GM18520 (cell line): ENCODE measurements at regions not wholly inside any gene's neighbourhood (a gene's known extent, or its start where the extent isn't known, plus 50 kb on each side); places are given as distances from the start of the nearest gene placed in this dataset.

Experiments
- ATAC-seq: cut with Tn5 transposase; IDR thresholded peaks from one replicate; pipeline ENCODE4 v1.9.1; 2021; ENCODE audit not compliant: unreplicated experiment

GRCh38 chr3:106725566-106725965 lies 651.7 kb upstream of the CCDC54 start:
- no peak for ATAC-seq

- ATAC-seq = no peak
These were observed 648.7 kb upstream of the CCDC54 start for GRCh38 chr3:106728315-106729098.

- ATAC-seq = no peak
These were observed 647.8 kb upstream of the CCDC54 start for GRCh38 chr3:106729481-106729880.

- ATAC-seq = no peak
These were observed 646.0 kb upstream of the CCDC54 start for GRCh38 chr3:106731230-106731629.

DNA sequence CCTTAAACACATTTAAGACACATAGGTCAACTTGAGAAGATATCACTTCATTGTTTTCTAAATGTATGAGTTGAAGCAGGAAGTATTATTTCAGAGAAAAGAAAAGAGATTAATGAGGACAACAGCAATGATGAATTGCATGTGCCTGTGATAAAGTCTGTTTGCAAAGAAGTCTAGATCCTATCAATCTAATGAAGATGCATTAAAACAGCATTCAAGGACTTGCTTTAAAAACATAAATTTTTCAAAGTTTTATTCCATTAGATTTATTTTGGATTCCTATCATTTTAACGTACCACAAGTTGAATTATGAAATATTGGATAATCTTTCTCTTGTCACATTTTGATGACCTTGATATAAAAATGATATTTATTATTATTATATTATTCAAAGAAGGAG lies 642.5 kb upstream of the CCDC54 start:
- no peak for ATAC-seq

GRCh38 chr3:106737265-106737664 lies 640.0 kb upstream of the CCDC54 start:
- ATAC-seq = no peak

GRCh38 chr3:106740116-106740515 lies 637.1 kb upstream of the CCDC54 start:
- no peak for ATAC-seq

GRCh38 chr3:106745344-106746168 lies 631.7 kb upstream of the CCDC54 start:
- ATAC-seq = no peak

DNA sequence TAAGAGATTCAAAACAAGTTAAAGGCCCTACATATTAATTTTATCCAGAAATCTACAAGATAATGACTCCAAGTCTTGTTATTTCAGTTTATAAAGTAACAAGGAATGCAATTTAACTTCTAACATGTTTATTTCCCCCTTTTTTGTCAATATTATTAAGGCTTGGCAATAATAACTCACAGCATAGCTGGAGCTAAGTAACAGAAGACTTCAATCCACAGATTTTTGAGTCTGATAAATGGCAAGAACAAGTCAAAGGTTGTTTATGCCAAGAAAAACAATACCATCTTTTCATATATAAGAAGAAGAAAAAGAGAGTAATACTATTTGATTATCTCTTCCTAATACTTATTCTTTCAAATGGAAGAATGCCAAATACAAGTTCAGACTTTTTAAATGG lies 631.0 kb upstream of the CCDC54 start:
- no peak for ATAC-seq

- ATAC-seq = no peak
These were observed 628.6 kb upstream of the CCDC54 start for GRCh38 chr3:106748472-106749262.

GRCh38 chr3:106750092-106750491 lies 627.1 kb upstream of the CCDC54 start:
- no peak for ATAC-seq

DNA sequence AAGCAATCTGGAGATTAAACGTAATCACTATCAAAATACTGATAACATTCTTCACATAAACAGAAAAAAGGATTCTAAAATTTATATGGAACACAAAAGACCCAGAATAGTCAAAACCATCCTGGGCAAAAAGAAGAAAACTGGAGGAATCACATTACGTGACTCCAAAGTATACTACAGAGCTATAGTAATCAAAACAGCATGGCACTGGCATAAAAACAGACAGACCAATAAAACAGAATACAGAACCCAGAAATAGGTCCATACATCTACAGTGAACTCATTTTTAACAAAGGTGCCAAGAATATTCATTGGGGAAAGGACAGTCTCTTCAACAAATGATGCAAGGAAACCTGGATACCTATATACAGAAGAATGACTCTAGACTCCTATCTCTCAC lies 621.9 kb upstream of the CCDC54 start:
- ATAC-seq = no peak

DNA sequence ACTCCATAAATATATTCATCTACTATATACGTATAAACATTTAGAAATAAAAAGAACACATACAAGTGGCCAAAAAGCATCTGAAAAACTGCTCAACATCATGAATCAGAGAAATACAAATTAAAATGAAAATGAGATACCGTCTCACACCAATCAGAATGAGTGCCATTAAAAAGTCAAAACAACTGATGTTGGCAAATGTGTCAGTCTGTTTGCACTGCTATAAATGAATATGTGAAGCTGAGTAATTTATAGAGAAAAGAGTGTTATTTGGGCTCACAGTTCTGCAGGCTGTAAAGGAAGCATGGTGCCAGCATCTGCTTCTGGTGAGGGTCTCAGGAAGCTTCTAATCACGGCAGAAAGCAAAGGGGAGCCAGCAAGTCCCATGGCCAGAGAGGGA lies 620.3 kb upstream of the CCDC54 start:
- ATAC-seq = no peak

GRCh38 chr3:106758459-106758858 lies 618.8 kb upstream of the CCDC54 start:
- ATAC-seq = no peak

GRCh38 chr3:106759731-106760130 lies 617.5 kb upstream of the CCDC54 start:
- ATAC-seq = no peak

GRCh38 chr3:106765342-106765741 lies 611.9 kb upstream of the CCDC54 start:
- no peak for ATAC-seq

DNA sequence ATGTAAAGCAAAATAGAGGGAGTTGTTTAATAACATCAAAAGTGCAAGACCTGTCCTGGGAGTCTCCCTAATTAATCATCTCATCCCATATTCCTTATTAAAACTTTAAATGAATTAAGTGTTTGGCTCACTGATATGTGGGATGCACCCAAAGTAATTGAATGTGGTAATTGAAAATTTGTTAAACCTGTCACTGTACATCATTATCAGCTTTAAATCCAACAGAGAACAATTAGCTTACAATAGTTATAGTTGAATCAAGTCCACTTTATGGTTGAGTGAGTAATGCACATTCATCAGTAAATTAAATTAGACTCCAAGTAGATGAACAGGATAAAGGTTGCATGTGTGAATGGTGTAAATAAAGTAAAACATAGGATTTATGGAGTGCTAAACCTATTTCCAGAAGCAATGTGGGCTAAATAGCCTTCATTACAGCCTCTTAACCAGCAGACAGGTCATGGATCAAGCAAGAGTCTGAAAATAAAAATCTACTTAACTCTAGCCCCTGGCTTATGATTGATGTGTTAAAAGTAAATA lies 608.2 kb upstream of the CCDC54 start:
- ATAC-seq = no peak

DNA sequence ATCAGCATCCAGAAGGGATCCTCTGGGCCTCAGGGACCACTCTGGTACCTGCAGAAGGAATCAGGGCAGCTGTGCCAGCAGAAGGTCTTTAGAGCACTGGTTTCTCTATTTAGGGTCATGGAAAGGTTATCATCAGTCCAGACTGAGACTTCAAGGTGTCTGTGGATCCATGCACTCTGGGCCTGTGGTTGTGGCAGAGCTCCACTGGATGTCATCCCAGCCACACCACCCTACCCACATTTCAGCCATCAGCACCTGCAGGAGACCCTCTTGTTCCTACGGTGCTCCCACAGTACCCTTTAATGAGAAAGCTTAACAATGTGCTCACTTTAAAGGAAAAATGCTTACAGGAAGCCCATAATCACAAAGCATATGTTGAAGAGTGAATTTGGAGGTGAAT lies 603.4 kb upstream of the CCDC54 start:
- no peak for ATAC-seq

DNA sequence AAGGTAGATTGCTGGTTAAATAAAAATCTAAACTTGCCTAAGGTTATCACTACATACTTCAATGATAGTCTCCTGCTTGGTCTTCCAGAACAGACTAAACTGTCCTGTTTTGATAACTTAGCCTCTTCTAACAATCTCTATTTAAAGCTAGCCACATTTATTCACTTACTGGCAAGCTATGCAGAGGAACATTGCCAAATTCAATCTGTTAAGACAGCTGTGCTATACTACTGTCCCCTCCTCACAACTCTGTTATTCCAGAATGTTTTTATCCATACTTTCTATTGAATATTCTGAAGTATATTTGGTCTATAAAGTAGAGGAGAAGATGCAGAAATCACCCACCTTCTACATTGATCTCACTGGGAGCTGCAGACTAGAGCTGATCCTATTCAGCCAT lies 594.0 kb upstream of the CCDC54 start:
- no peak for ATAC-seq

DNA sequence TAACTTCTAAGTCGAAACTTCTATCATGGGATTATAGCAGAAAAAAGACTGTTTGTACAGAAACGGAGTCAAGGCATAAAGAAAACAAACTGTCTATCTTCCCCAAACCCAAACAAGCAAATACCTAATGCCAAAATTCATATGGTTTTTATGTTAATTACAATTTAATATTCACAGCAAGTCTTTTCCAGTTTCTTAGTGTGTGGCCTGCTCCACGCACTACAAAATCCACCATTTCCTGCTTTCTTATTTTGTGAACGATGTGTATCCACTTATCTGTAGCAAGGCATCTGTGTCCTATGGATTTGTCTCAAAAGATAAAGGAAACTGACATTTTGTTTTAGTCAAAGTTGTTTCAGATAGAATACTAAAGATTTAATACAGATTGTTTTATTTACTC lies 588.0 kb upstream of the CCDC54 start:
- ATAC-seq = no peak

DNA sequence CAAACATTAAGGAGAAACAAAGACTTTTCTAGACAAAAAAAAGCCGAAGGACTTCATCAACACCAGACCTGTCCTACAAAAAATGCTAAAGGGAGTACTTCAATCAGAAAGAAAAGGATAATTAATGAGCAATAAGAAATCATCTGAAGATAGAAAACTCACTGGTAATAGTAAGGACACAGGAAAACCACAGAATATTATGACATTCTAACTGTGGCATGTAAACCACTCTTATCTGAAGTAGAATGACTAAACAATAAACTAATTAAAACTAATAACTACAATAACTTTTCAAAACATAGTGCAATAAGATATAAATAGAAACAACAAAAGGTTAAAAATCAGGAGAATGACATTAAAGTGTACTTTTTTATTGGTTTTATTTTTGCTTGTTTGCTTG lies 584.5 kb upstream of the CCDC54 start:
- no peak for ATAC-seq
